Keratinocyte (primary cell): ENCODE measurements at regions not wholly inside any gene's neighbourhood (a gene's known extent, or its start where the extent isn't known, plus 50 kb on each side); places are given as distances from the start of the nearest gene placed in this dataset.

ENCODE experiments used
- CTCF ChIP-seq, 3 experiments: IDR thresholded peaks in 1 of 3; conservative IDR thresholded peaks in 1 of 3; optimal IDR thresholded peaks in 1 of 3; 2 replicates in 2 of 3; 3 replicates in 1 of 3; pipeline versions ENCODE3 to v1.5.1; 2011; ENCODE audit warnings: low read length in 3 of 3, mild to moderate bottlenecking in 3 of 3, moderate library complexity in 2 of 3, control low read depth in 1 of 3, inconsistent platforms in 1 of 3; ENCODE audit not compliant: insufficient read depth in 2 of 3; ENCODE audit errors: extremely low read depth in 1 of 3
- EZH2 ChIP-seq: IDR thresholded peaks from one replicate; pipeline ENCODE4 v1.6.1; 2012; ENCODE audit warnings: inconsistent platforms, mild to moderate bottlenecking, low read length, moderate library complexity

- no peak for TF ChIP-seq EZH2
- TF ChIP-seq CTCF (optimal IDR thresholded peaks at IDR 0.05 in 1 of 3, IDR thresholded peaks at IDR 0.05 in 1 of 3, conservative IDR thresholded peaks at IDR 0.05 in 1 of 3; ENCODE audit: extremely low read depth in 1 of 3, insufficient read depth in 2 of 3, low read length in 3 of 3): no peak
Measured at GRCh38 chr10:131825150-131825848, 75.5 kb upstream of the PPP2R2D start.
